OCI-LY3 (cell line): ENCODE measurements at regions not wholly inside any gene's neighbourhood (a gene's known extent, or its start where the extent isn't known, plus 50 kb on each side); places are given as distances from the start of the nearest gene placed in this dataset.

ENCODE experiments used
- H2AFZ ChIP-seq: fragments of 200-600, 300-600 bp; shearing (Covaris generic); 2 replicates; pipeline ENCODE4 v1.6.0; 2014; ENCODE audit warnings: antibody characterized with exemption, low read depth, low read length
- H3K27ac ChIP-seq: fragments of 200-600, 300-600 bp; sonication (generic); 2 replicates; pipeline ENCODE4 v1.5.1; 2014; ENCODE audit warnings: mild to moderate bottlenecking, low read length, moderate library complexity, mixed read lengths
- H3K27me3 ChIP-seq: fragments of 200-600, 300-600 bp; sonication (generic); 2 replicates; pipeline ENCODE4 v1.6.1; 2014; ENCODE audit warnings: low read depth, low read length, mixed read lengths
- H3K36me3 ChIP-seq: fragments of 200-600, 300-600 bp; sonication (generic); replicated peaks from 2 replicates; pipeline ENCODE3; 2014; ENCODE audit warnings: low read depth, low read length, mixed read lengths
- H3K4me1 ChIP-seq: fragments of 300-600, 200-600 bp; sonication (generic); 2 replicates; pipeline ENCODE4 v1.6.1; 2014; ENCODE audit warnings: low read length, mixed read lengths
- H3K4me2 ChIP-seq: fragments of 200-600, 300-600 bp; sonication (generic); 2 replicates; pipeline ENCODE4 v1.6.1; 2014; ENCODE audit warnings: low read length, mixed read lengths
- H3K4me3 ChIP-seq: fragments of 300-600, 200-600 bp; sonication (generic); 2 replicates; pipeline ENCODE4 v1.5.1; 2014; ENCODE audit warnings: antibody characterized with exemption, mild to moderate bottlenecking, low read length, moderate library complexity
- H3K79me2 ChIP-seq: fragments of 300-600, 200-600 bp; shearing (Covaris generic); 2 replicates; pipeline ENCODE4 v1.6.1; 2014; ENCODE audit warnings: mild to moderate bottlenecking, low read length, mixed read lengths
- H3K9ac ChIP-seq: fragments of 300-600, 200-600 bp; shearing (Covaris generic); 2 replicates; pipeline ENCODE4 v1.6.0; 2014; ENCODE audit warnings: mild to moderate bottlenecking, low read length, moderate library complexity
- H3K9me3 ChIP-seq: fragments of 200-600, 300-600 bp; shearing (Covaris generic); 2 replicates; pipeline ENCODE4 v1.6.1; 2014; ENCODE audit warnings: low read length, mixed read lengths; ENCODE audit not compliant: insufficient read depth
- H4K20me1 ChIP-seq: fragments of 200-600, 300-600 bp; sonication (generic); 2 replicates; pipeline ENCODE4 v1.6.1; 2016; ENCODE audit warnings: low read length, mixed read lengths; ENCODE audit not compliant: insufficient read depth
- CTCF ChIP-seq: fragments of 200-600, 300-600 bp; sonication (generic); IDR thresholded peaks from 2 replicates; pipeline ENCODE4 v1.5.1; 2014; ENCODE audit warnings: antibody characterized with exemption, low read length, low read depth
- EZH2phosphoT487 ChIP-seq: fragments of 200-600 bp; shearing (Covaris generic); IDR thresholded peaks from 2 replicates; pipeline ENCODE4 v1.6.1; 2018; ENCODE audit warnings: antibody characterized with exemption, mixed run types, low read depth

GRCh38 chr1:184156521-184157393 is 105.2 kb downstream of the TSEN15 start:
- TF ChIP-seq CTCF (no peak), EZH2phosphoT487 (no peak)
- Histone ChIP-seq H3K4me3 (no peak overlapping the region), H3K27ac (no peak overlapping the region), H3K4me1 (peaks cover 24% of the 10 kb centered on the region), H3K36me3 (no peaks in the 10 kb centered on the region), H3K79me2 (no peaks in the 10 kb centered on the region), H3K4me2 (no peak overlapping the region), H2AFZ (no peak overlapping the region), H4K20me1 (no peaks in the 10 kb centered on the region), H3K9ac (no peak overlapping the region), H3K27me3 (peaks cover 10% of the 10 kb centered on the region; the same call in 1 of the 2 replicates), H3K9me3 (no peaks in the 10 kb centered on the region; the same call in 1 of the 2 replicates)

GRCh38 chr1:184157394-184157742 is 105.8 kb downstream of the TSEN15 start:
- no peaks in the 10 kb centered on the region; the same call in 1 of the 2 replicates for H3K9me3 ChIP-seq
- H3K79me2 ChIP-seq, result no peaks in the 10 kb centered on the region
- no peak overlapping the region for H3K4me2 ChIP-seq
- no peak overlapping the region for H2AFZ ChIP-seq
- peaks cover 8% of the 10 kb centered on the region; the same call in 1 of the 2 replicates for H3K27me3 ChIP-seq
- no peaks in the 10 kb centered on the region for H3K36me3 ChIP-seq
- no peak for TF ChIP-seq EZH2phosphoT487
- TF ChIP-seq CTCF, result no peak
- H3K9ac ChIP-seq, result no peak overlapping the region
- H3K27ac ChIP-seq, result no peak overlapping the region
- H3K4me3 ChIP-seq, result no peak overlapping the region
- no peaks in the 10 kb centered on the region for H4K20me1 ChIP-seq
- peaks cover 30% of the 10 kb centered on the region for H3K4me1 ChIP-seq

- Histone ChIP-seq H3K4me1 (peaks cover 42% of the 10 kb centered on the region), H2AFZ (no peak overlapping the region), H4K20me1 (no peaks in the 10 kb centered on the region), H3K4me3 (no peak overlapping the region), H3K9ac (no peak overlapping the region), H3K27ac (no peak overlapping the region), H3K9me3 (no peaks in the 10 kb centered on the region; the same call in 1 of the 2 replicates), H3K27me3 (no peaks in the 10 kb centered on the region), H3K79me2 (no peaks in the 10 kb centered on the region), H3K4me2 (no peak overlapping the region), H3K36me3 (no peaks in the 10 kb centered on the region)
- TF ChIP-seq CTCF (no peak), EZH2phosphoT487 (no peak)
These were observed 107.6 kb downstream of the TSEN15 start for GRCh38 chr1:184158896-184159681.

GRCh38 chr1:184160236-184160635 is 108.7 kb downstream of the TSEN15 start:
- Histone ChIP-seq H3K27me3 (no peaks in the 10 kb centered on the region), H4K20me1 (no peaks in the 10 kb centered on the region), H3K27ac (peak overlapping the region; percentile 72), H3K4me2 (peak overlapping the region; percentile 14; the same call in 1 of the 2 replicates), H3K4me1 (peaks cover 54% of the 10 kb centered on the region), H3K9me3 (peaks cover 6% of the 10 kb centered on the region; the same call in 1 of the 2 replicates), H2AFZ (no peak overlapping the region), H3K9ac (no peak overlapping the region), H3K79me2 (no peaks in the 10 kb centered on the region), H3K4me3 (no peak overlapping the region), H3K36me3 (peaks cover 5% of the 10 kb centered on the region)
- no peak for TF ChIP-seq EZH2phosphoT487
- no peak for TF ChIP-seq CTCF
